ENCODE measurements at regions not wholly inside any gene's neighbourhood (a gene's known extent, or its start where the extent isn't known, plus 50 kb on each side); places are given as distances from the start of the nearest gene placed in this dataset.
"Not testable (repeated sequence)": the region's sequence is repeated elsewhere in the genome, so short reads cannot be mapped to it uniquely, and the experiment has no call there.

DNA sequence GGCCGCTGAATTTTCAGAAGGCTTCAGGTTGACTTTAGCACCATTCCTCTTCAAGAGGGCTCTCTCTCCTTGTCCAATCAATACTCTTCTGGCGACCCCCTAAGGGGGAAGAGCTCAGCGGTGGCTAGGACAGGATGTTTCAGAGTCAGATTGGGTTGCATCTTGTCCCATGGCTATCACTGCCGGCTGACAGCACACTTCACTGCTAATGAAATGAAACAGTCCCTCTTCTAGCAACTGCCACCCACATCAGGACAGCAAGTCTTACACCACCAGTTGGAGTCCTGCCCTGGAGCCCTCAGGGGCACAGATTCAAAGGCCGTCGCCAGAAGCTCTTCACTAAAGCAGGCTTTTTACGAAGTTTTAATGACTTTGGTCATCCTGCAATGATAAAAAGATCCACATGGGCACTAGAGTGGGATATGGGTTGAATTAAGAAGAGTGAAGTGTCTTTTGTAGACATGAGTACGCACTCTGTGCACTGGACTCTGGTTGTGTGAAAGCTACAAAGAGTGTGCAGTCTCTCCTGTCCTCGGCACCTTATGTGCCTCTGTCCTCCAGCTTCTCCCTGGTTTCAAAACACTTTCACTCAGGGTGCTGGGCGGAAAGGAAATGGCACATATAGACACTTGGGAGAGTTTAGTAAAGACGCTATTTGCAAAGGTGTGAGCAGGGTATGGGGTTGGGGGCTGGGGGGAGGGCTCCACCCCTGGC lies 66.1 kb upstream of the SLC22A16 start:
- no peak for DNase-seq (ENCODE audit: extremely low spot score, unreplicated experiment)

DNA sequence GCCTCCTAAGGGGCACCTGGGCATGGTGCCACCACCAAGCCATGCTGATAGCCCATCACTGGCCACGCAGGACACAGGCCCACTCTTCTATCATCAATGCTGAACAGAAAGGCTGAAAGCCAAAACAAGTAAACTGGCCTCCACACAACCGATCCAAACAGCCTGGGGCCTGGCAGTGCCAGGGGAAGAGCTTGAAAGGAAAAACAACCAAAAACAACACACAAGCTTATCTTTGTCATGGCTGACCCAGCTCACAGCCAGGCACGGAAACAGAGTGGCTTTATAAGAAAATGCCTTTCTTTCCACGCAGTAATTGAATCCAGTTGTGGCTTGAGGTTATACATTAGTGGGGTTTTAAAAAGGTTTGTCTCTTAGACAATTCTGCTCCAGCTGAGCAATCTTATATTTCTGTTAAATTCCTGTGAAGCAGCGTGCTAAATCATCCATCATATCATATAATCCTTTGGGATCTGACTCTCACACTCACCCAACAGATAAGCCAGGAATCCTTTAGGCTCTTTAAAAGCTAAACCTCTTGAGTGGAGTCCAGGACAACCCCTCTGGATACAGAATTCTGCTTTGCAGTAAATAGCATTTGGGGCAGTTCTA lies 65.4 kb upstream of the SLC22A16 start:
- Mint-ChIP-seq H3K4me3 (no peak overlapping the region), H3K27me3 (peaks cover 3% of the 10 kb centered on the region), H3K27ac (no peak overlapping the region), H3K9me3 (peaks cover 18% of the 10 kb centered on the region), H3K4me1 (ENCODE audit: unreplicated experiment) (peaks cover 27% of the 10 kb centered on the region), H3K36me3 (no peaks in the 10 kb centered on the region)
- TF ChIP-seq, protein P1, sequence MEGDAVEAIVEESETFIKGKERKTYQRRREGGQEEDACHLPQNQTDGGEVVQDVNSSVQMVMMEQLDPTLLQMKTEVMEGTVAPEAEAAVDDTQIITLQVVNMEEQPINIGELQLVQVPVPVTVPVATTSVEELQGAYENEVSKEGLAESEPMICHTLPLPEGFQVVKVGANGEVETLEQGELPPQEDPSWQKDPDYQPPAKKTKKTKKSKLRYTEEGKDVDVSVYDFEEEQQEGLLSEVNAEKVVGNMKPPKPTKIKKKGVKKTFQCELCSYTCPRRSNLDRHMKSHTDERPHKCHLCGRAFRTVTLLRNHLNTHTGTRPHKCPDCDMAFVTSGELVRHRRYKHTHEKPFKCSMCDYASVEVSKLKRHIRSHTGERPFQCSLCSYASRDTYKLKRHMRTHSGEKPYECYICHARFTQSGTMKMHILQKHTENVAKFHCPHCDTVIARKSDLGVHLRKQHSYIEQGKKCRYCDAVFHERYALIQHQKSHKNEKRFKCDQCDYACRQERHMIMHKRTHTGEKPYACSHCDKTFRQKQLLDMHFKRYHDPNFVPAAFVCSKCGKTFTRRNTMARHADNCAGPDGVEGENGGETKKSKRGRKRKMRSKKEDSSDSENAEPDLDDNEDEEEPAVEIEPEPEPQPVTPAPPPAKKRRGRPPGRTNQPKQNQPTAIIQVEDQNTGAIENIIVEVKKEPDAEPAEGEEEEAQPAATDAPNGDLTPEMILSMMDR (conservative IDR thresholded peaks at IDR 0.05): no peak
- no peak for DNase-seq (ENCODE audit: extremely low spot score, unreplicated experiment)

More for the DNA sequence above, 66.1 kb upstream of the SLC22A16 start:
- Mint-ChIP-seq H3K4me1 (ENCODE audit: unreplicated experiment) (peaks cover 27% of the 10 kb centered on the region), H3K9me3 (peaks cover 18% of the 10 kb centered on the region), H3K4me3 (no peak overlapping the region), H3K27me3 (peaks cover 3% of the 10 kb centered on the region), H3K36me3 (no peaks in the 10 kb centered on the region), H3K27ac (peak overlapping the region; percentile 56)
- TF ChIP-seq, protein P1 (conservative IDR thresholded peaks at IDR 0.05): no peak

DNA sequence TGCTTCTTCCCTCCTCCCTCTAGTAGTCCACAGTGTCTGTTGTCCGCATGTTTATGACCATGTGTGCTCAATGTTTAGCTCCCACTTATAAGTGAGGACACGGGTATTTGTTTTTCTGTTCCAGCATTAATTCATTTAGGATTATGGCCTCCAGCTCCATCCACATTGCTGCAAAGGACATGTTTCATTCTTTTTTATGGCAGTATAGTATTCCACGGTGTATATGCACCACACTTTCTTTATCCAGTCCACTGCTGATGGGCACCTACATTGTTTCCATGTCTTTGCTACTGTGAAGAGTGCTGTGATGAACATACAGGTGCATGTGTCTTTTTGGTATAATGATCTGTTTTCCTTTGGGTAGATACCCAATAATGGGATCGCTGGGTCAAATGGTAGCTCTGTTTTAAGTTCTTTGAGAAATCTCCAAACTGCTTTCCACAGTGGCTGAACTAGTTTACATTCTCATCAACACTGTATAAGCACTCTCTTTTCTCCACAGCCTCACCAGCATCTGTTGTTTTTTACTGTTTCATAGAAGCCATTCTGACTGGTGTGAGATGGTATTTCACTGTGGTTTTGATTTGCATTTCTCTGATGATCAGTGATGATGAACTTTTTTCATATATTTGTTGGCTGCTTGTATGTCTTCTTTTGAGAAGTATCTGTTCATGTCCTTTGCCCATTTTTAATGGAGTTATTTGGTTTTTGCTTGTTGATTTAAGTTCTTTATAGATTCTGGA lies 63.0 kb upstream of the SLC22A16 start:
- not testable (repeated sequence) for H3K36me3 Mint-ChIP-seq; H3K4me3 Mint-ChIP-seq; H3K27ac Mint-ChIP-seq; DNase-seq (ENCODE audit: extremely low spot score, unreplicated experiment); H3K27me3 Mint-ChIP-seq
- H3K4me1 Mint-ChIP-seq (ENCODE audit: unreplicated experiment): peaks cover 27% of the 10 kb centered on the region
- H3K9me3 Mint-ChIP-seq: peaks cover 13% of the 10 kb centered on the region

DNA sequence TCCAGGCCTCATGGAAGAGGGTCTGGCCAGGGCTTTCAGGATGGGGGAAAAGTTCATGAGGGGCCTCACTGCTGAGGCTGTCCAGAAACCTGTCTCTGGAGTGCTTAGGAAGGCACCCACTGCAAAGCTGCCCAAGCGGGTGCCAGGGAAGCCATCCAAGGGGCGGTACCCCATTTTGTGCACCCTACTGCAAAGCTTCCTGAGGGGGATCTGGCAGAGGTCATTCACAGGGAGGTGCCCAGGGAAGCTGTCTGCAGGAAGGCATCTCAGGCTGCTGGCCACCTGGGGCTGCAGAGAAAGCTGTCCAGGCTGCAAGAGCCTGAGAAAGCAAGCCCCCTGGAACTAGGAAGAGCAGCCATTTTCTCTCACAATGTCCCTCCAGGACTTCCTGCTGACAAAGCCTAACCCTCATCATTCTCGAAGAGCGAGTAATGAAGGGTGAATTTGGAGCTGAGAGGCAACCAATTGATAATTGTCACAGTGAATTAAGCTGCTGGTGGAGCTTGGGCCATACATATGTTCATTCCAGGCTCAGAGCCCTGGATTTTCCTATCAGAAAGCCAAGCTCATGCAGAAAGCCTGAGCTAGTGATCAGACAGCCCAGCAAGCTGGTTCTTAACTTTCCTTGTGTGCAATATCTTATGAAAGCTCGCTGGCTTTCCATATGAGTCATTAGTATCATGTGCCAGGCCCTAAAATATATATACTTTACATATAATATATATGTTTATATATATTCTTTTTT lies 62.2 kb upstream of the SLC22A16 start:
- TF ChIP-seq, protein P1 (conservative IDR thresholded peaks at IDR 0.05): no peak
- Mint-ChIP-seq H3K36me3 (no peaks in the 10 kb centered on the region), H3K27ac (no peak overlapping the region), H3K27me3 (no peaks in the 10 kb centered on the region), H3K4me3 (no peak overlapping the region), H3K9me3 (peaks cover 13% of the 10 kb centered on the region), H3K4me1 (ENCODE audit: unreplicated experiment) (peaks cover 25% of the 10 kb centered on the region)
- DNase-seq (ENCODE audit: extremely low spot score, unreplicated experiment): no peak

DNA sequence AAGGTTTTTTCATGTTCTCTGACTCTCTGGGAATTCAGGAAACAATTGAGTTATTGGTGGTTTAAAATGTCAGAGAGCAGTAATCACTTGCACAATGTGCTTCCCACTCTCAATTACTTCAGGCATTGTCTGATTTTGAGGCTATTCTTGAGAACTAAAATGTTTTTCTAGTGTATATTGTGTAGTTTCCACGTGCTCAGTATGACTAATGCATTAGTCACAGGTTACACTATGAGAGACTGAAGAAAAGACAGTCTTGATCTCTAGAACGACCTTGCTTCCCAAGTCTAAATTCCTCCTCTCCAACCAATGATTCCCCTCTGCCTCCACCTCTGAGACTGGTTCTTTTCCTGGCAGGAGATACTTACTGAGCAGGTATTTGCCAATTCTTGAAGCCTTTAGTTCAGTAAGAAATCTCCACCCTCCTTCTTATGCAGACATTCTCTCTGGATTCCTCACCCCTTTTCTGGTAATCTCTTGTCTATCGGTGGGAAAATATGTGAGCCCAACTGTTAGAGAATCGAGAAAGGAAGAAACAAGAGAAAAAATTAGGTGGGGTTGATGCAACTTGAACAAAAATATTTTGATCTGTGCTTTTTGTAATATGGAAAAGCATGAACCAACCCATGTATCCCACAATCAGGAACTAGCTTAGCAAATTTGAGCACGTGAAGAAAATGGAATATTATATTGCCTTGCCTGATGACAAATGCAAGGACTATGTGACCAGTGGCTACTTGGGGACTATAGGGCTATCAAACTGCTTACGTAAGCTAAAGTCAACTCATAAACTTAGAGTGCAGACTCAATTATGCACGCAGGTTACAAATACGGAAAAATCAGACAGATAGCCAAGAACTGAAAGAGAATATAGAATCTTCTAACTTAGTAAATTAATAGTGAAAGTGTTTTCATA lies 61.1 kb upstream of the SLC22A16 start:
- Mint-ChIP-seq H3K27me3 (no peaks in the 10 kb centered on the region), H3K4me3 (no peak overlapping the region), H3K36me3 (no peaks in the 10 kb centered on the region), H3K27ac (peak overlapping the region; percentile 54), H3K4me1 (ENCODE audit: unreplicated experiment) (peaks cover 19% of the 10 kb centered on the region), H3K9me3 (peaks cover 13% of the 10 kb centered on the region)
- TF ChIP-seq, protein P1 (conservative IDR thresholded peaks at IDR 0.05): no peak
- no peak for DNase-seq (ENCODE audit: extremely low spot score, unreplicated experiment)

Measured in type B pancreatic cell (in vitro differentiated cells).